ENCODE measurements at regions not wholly inside any gene's neighbourhood (a gene's known extent, or its start where the extent isn't known, plus 50 kb on each side); places are given as distances from the start of the nearest gene placed in this dataset.

DNA sequence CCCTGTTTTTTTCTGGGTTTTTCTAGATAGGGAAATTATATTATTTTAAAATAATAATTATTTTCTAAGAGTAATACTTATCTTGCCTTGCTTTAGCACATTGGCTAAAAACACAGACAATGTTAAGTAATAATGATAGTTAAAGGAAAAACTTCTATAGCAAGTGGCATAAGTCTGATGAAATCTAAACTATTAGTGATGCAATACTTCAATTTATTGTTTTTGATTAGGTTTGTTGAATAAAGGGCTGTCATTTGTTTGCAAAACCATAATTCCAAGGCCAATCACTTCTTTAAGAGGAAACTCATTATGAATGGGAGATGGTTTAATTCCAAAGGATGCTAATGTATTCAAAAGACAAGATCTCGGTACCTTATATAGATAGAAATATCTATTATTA is 293.8 kb upstream of the FBXL7 start:
- H3K27ac ChIP-seq, result no peak overlapping the region
- TF ChIP-seq, protein P1, sequence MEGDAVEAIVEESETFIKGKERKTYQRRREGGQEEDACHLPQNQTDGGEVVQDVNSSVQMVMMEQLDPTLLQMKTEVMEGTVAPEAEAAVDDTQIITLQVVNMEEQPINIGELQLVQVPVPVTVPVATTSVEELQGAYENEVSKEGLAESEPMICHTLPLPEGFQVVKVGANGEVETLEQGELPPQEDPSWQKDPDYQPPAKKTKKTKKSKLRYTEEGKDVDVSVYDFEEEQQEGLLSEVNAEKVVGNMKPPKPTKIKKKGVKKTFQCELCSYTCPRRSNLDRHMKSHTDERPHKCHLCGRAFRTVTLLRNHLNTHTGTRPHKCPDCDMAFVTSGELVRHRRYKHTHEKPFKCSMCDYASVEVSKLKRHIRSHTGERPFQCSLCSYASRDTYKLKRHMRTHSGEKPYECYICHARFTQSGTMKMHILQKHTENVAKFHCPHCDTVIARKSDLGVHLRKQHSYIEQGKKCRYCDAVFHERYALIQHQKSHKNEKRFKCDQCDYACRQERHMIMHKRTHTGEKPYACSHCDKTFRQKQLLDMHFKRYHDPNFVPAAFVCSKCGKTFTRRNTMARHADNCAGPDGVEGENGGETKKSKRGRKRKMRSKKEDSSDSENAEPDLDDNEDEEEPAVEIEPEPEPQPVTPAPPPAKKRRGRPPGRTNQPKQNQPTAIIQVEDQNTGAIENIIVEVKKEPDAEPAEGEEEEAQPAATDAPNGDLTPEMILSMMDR (IDR thresholded peaks at IDR 0.05), result no peak
- TF ChIP-seq POLR2AphosphoS5 (IDR thresholded peaks at IDR 0.05; ENCODE audit: insufficient read depth in 1 of 2, low read depth in 1 of 2) (no peak), POLR2A (IDR thresholded peaks at IDR 0.05) (no peak)
- no peaks in the 10 kb centered on the region for H3K4me1 ChIP-seq
- H3K36me3 ChIP-seq, result no peaks in the 10 kb centered on the region
- intact Hi-C loops (cut with DNase I), result no loop called here
- H3K4me3 ChIP-seq, result no peak overlapping the region
- DNase-seq (ENCODE audit: extremely low spot score in 2 of 2), result no peak
- H3K27me3 ChIP-seq, result no peaks in the 10 kb centered on the region
- no peaks in the 10 kb centered on the region for H3K9me3 ChIP-seq

GRCh38 chr5:15203376-15203775 is 296.6 kb upstream of the FBXL7 start:
- DNase-seq (ENCODE audit: extremely low spot score in 2 of 2), result no peak
- intact Hi-C loops (cut with DNase I), result no loop called here
- Histone ChIP-seq H3K27me3 (no peaks in the 10 kb centered on the region), H3K4me1 (no peaks in the 10 kb centered on the region), H3K36me3 (no peaks in the 10 kb centered on the region), H3K4me3 (no peak overlapping the region), H3K9me3 (no peaks in the 10 kb centered on the region), H3K27ac (no peak overlapping the region)
- TF ChIP-seq POLR2A (IDR thresholded peaks at IDR 0.05) (no peak), POLR2AphosphoS5 (IDR thresholded peaks at IDR 0.05; ENCODE audit: insufficient read depth in 1 of 2, low read depth in 1 of 2) (no peak)
- TF ChIP-seq, protein P1 (IDR thresholded peaks at IDR 0.05), result no peak

GRCh38 chr5:15191012-15191411 is 309.0 kb upstream of the FBXL7 start:
- DNase-seq (ENCODE audit: extremely low spot score in 2 of 2), result no peak
- no peaks in the 10 kb centered on the region for H3K36me3 ChIP-seq
- H3K27ac ChIP-seq, result no peak overlapping the region
- TF ChIP-seq POLR2AphosphoS5 (IDR thresholded peaks at IDR 0.05; ENCODE audit: insufficient read depth in 1 of 2, low read depth in 1 of 2) (no peak), POLR2A (IDR thresholded peaks at IDR 0.05) (no peak)
- TF ChIP-seq, protein P1 (IDR thresholded peaks at IDR 0.05), result no peak
- no peaks in the 10 kb centered on the region for H3K9me3 ChIP-seq
- H3K27me3 ChIP-seq, result no peaks in the 10 kb centered on the region
- intact Hi-C loops (cut with DNase I), result loop anchor here (5.0 kb wide), 1 partner anchor 1949 kb away; no protein-coding TSS in a partner anchor
- no peak overlapping the region for H3K4me3 ChIP-seq
- no peaks in the 10 kb centered on the region for H3K4me1 ChIP-seq

GRCh38 chr5:15183520-15183919 is 311.9 kb upstream of the ANKH start:
- H3K27me3 ChIP-seq, result no peaks in the 10 kb centered on the region
- H3K4me1 ChIP-seq, result no peaks in the 10 kb centered on the region
- no peak for DNase-seq (ENCODE audit: extremely low spot score in 2 of 2)
- TF ChIP-seq POLR2AphosphoS5 (IDR thresholded peaks at IDR 0.05; ENCODE audit: insufficient read depth in 1 of 2, low read depth in 1 of 2) (no peak), POLR2A (IDR thresholded peaks at IDR 0.05) (no peak)
- TF ChIP-seq, protein P1 (IDR thresholded peaks at IDR 0.05), result no peak
- no peaks in the 10 kb centered on the region for H3K9me3 ChIP-seq
- no peaks in the 10 kb centered on the region for H3K36me3 ChIP-seq
- intact Hi-C loops (cut with DNase I), result no loop called here
- no peak overlapping the region for H3K27ac ChIP-seq
- H3K4me3 ChIP-seq, result no peak overlapping the region

DNA sequence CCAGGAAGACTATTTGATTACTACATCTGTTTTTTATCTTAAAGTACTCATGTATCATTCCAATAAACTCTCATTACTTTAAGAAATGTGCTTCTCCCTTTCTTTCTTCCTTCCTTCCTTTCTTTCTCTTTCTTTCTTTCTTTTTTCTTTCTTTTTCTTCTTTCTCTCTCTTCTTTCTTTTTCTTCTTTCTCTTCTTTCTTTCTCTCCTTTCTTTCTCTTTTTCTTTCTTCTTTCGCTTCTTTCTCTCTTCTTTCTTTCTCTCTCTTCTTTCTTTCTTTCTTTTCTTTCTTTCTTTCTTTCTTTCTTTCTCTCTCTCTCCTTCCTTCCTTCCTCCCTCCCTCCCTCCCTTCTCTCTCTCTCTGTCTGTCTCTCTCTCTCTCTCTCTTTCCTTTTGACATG is 298.6 kb upstream of the ANKH start:
- H3K4me1 ChIP-seq, result no peaks in the 10 kb centered on the region
- H3K9me3 ChIP-seq, result no peaks in the 10 kb centered on the region
- H3K27ac ChIP-seq, result no peak overlapping the region
- TF ChIP-seq POLR2AphosphoS5 (IDR thresholded peaks at IDR 0.05; ENCODE audit: insufficient read depth in 1 of 2, low read depth in 1 of 2), result no peak
- no peak for TF ChIP-seq POLR2A (IDR thresholded peaks at IDR 0.05)
- TF ChIP-seq, protein P1 (IDR thresholded peaks at IDR 0.05), result no peak
- H3K27me3 ChIP-seq, result no peaks in the 10 kb centered on the region
- H3K4me3 ChIP-seq, result no peak overlapping the region
- intact Hi-C loops (cut with DNase I), result no loop called here
- no peak for DNase-seq (ENCODE audit: extremely low spot score in 2 of 2)
- H3K36me3 ChIP-seq, result no peaks in the 10 kb centered on the region

Data from vagina (tissue), 2 donors.